VCaP (cell line): ENCODE measurements at regions not wholly inside any gene's neighbourhood (a gene's known extent, or its start where the extent isn't known, plus 50 kb on each side); places are given as distances from the start of the nearest gene placed in this dataset.

Source experiments
- H3K27ac ChIP-seq: fragments of 450-650 bp; 2 replicates; pipeline ENCODE4 v1.5.1; 2017
- CTCF ChIP-seq: fragments of 450-650 bp; conservative IDR thresholded peaks from 2 replicates; pipeline ENCODE4 v1.5.1; 2017; ENCODE audit warnings: mild to moderate bottlenecking, moderate library complexity

GRCh38 chr2:15832849-15833680 is 107.3 kb upstream of the MYCN start:
- TF ChIP-seq CTCF: no peak

GRCh38 chr2:15833731-15834130 is 106.6 kb upstream of the MYCN start:
- TF ChIP-seq CTCF: no peak
- no peak overlapping the region for H3K27ac ChIP-seq

More at GRCh38 chr2:15832849-15833680, 107.3 kb upstream of the MYCN start:
- no peak overlapping the region for H3K27ac ChIP-seq

- H3K27ac ChIP-seq: no peak overlapping the region
- TF ChIP-seq CTCF: no peak
These were observed 105.8 kb upstream of the MYCN start for GRCh38 chr2:15834381-15835031.

GRCh38 chr2:15835991-15836688 is 104.2 kb upstream of the MYCN start:
- no peak for TF ChIP-seq CTCF
- H3K27ac ChIP-seq: no peak overlapping the region

GRCh38 chr2:15836689-15837610 is 103.4 kb upstream of the MYCN start:
- no peak overlapping the region for H3K27ac ChIP-seq
- TF ChIP-seq CTCF: no peak

- TF ChIP-seq CTCF: no peak
These were observed 101.8 kb upstream of the MYCN start for GRCh38 chr2:15838481-15839090.

More at GRCh38 chr2:15838481-15839090, 101.8 kb upstream of the MYCN start:
- no peak overlapping the region for H3K27ac ChIP-seq
